ENCODE measurements at regions not wholly inside any gene's neighbourhood (a gene's known extent, or its start where the extent isn't known, plus 50 kb on each side); places are given as distances from the start of the nearest gene placed in this dataset.
A peak's percentile ranks its signal among the peaks of the same experiment; 100 is the strongest.

DNA sequence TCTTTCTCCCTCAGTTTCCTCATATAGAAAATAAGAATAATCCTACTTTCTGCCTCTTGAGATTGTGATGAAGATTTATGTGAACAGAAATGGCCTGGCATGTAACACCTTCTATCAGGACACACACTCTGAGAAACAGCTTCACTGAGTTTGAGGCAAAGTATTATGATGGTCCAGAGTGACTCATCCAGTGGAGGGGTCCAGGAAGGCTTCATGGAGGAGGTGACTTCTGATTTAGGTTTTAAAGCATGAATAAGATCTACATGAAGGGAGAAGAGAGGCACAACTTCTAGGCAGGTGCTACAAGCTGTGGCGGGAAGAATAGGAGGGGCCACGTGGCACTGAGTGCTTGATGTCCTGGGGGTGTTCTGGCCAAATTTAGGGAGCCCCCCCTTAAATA lies 124.4 kb upstream of the SDK2 start:
- no peaks in the 10 kb centered on the region for H3K36me3 ChIP-seq
- in situ Hi-C loops (cut with MboI; ENCODE audit: low pct_ligation_motif_present in 1 of 4, low pct_unique_long_range_greater_than_20kb in 1 of 4, low sequenced_read_pairs in 3 of 4): no loop called here

DNA sequence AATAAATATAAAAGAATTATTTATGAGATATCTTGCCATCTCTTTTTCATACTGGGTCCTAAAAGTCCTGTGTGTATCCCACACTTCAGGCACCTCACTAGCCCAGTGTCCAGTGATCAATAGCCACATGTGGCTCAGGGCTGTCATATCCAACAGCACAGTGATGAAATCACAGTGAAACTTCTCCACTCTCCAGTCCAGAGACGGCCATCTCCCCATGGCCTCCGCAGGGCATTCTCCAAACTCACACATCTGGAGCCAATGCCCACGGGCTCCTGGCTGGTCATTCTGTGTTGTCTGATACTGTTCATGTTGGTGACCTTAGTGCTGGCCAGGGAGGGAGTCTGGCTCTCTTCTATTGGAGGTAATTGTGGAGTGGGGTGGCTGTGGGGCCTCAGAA lies 125.2 kb upstream of the SDK2 start:
- H3K27ac ChIP-seq: no peak overlapping the region
- in situ Hi-C loops (cut with MboI; ENCODE audit: low pct_ligation_motif_present in 1 of 4, low pct_unique_long_range_greater_than_20kb in 1 of 4, low sequenced_read_pairs in 3 of 4): no loop called here
- DNase-seq: no peak
- no peaks in the 10 kb centered on the region for H3K27me3 ChIP-seq
- H3K4me1 ChIP-seq: peaks cover 5 to 14% (median 8%) of the 10 kb centered on the region in 4 donors
- H3K4me3 ChIP-seq: no peak overlapping the region
- intact Hi-C loops (cut with DNase I; ENCODE audit: low total_unique reads): no loop called here
- TF ChIP-seq POLR2A (IDR thresholded peaks at IDR 0.05): no peak
- TF ChIP-seq EP300 (IDR thresholded peaks at IDR 0.05; ENCODE audit: low read depth): no peak
- TF ChIP-seq, protein P1, sequence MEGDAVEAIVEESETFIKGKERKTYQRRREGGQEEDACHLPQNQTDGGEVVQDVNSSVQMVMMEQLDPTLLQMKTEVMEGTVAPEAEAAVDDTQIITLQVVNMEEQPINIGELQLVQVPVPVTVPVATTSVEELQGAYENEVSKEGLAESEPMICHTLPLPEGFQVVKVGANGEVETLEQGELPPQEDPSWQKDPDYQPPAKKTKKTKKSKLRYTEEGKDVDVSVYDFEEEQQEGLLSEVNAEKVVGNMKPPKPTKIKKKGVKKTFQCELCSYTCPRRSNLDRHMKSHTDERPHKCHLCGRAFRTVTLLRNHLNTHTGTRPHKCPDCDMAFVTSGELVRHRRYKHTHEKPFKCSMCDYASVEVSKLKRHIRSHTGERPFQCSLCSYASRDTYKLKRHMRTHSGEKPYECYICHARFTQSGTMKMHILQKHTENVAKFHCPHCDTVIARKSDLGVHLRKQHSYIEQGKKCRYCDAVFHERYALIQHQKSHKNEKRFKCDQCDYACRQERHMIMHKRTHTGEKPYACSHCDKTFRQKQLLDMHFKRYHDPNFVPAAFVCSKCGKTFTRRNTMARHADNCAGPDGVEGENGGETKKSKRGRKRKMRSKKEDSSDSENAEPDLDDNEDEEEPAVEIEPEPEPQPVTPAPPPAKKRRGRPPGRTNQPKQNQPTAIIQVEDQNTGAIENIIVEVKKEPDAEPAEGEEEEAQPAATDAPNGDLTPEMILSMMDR (IDR thresholded peaks at IDR 0.05): no peak
- no peak for TF ChIP-seq POLR2AphosphoS5 (IDR thresholded peaks at IDR 0.05)
- 79% methylated on average over 3 of the region's 3 CpGs for WGBS, 2 donors (ENCODE audit: low coverage in 1 of 2)
- H3K36me3 ChIP-seq: no peaks in the 10 kb centered on the region
- H3K9me3 ChIP-seq: no peaks in the 10 kb centered on the region

More for the DNA sequence above, 124.4 kb upstream of the SDK2 start:
- Histone ChIP-seq H3K27ac (no peak overlapping the region), H3K4me1 (peaks cover 5 to 14% (median 8%) of the 10 kb centered on the region in 4 donors), H3K27me3 (no peaks in the 10 kb centered on the region), H3K4me3 (no peak overlapping the region), H3K9me3 (no peaks in the 10 kb centered on the region)
- 82 to 90% methylated on average over 2 of the region's 2 CpGs for WGBS, 2 donors (ENCODE audit: low coverage in 1 of 2)
- intact Hi-C loops (cut with DNase I; ENCODE audit: low total_unique reads): no loop called here
- DNase-seq: no peak
- TF ChIP-seq, protein P1 (IDR thresholded peaks at IDR 0.05): no peak
- TF ChIP-seq POLR2AphosphoS5 (IDR thresholded peaks at IDR 0.05): no peak
- TF ChIP-seq EP300 (IDR thresholded peaks at IDR 0.05; ENCODE audit: low read depth): no peak
- TF ChIP-seq POLR2A (IDR thresholded peaks at IDR 0.05): no peak

DNA sequence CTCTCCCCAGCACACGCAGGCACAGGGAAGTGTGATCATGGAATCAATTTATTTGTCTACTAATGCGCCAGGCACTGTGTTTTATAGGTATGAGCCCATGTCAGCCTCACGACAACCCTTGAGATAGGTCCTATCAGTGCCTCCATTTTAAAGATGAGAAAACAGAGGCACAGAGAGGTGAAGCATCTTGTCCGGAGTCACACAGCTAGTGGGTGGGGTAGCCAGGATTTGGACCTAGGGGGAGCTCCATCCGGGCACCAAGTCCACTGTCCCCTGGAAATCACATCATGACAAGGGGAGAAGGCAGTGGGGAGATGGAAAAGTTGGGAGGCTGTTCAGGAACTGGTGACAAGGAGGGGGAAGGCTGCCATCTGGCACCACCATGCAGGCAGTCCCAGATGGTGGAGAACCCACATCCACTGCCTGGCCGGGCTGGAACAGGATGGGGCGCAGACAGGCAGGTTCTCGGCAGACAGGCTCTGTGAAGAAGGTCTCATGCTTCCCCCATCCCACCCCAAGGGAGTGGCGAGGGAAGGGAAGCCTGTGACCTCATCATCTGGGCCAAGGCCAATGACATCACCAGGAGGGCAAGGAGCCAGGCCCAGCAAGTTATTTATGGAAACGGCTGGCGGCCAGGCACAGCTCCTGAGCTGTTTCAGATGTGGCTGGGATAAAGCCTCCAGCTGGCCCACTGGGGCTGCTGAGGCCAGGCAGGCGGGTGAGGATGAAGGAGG lies 126.0 kb upstream of the SDK2 start:
- Histone ChIP-seq H3K27ac (peak overlapping the region in 1 of 4 donors; percentile 15), H3K9me3 (no peaks in the 10 kb centered on the region), H3K4me1 (peaks cover 5 to 14% (median 8%) of the 10 kb centered on the region in 4 donors), H3K36me3 (no peaks in the 10 kb centered on the region), H3K27me3 (no peaks in the 10 kb centered on the region), H3K4me3 (no peak overlapping the region)
- intact Hi-C loops (cut with DNase I; ENCODE audit: low total_unique reads) (no loop called here), in situ Hi-C loops (cut with MboI; ENCODE audit: low pct_ligation_motif_present in 1 of 4, low pct_unique_long_range_greater_than_20kb in 1 of 4, low sequenced_read_pairs in 3 of 4) (no loop called here)
- WGBS, 2 donors (ENCODE audit: low coverage in 1 of 2): 0 to 46% methylated on average over 1 to 10 of the region's 12 CpGs
- peak; percentile 74 for DNase-seq
- TF ChIP-seq POLR2AphosphoS5 (IDR thresholded peaks at IDR 0.05): peak; percentile 76 to 86 (median 77)
- no peak for TF ChIP-seq EP300 (IDR thresholded peaks at IDR 0.05; ENCODE audit: low read depth)

DNA sequence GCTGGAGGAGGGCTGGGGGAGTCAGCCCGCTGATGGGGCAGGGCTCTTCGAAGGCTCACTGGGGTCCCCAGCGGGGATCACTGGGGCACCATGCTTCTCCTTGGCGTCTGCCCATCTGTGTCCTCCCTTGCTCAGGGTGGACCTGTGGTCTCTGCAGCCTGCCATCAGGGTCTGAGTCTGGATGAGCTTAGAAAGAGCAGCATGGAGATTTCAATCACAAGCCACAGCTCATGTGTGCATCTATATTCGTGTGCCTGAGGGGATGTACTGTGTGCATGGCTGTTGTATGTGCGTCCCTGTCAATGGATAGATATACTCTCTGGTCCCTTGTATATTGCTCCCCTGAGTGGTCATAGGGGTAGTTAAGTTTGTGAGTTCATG lies 126.6 kb upstream of the SDK2 start:
- H3K36me3 ChIP-seq: no peaks in the 10 kb centered on the region
- H3K9me3 ChIP-seq: no peaks in the 10 kb centered on the region
- WGBS, 2 donors (ENCODE audit: low coverage in 1 of 2): 45 to 71% methylated on average over 1 to 5 of the region's 6 CpGs
- no peaks in the 10 kb centered on the region for H3K27me3 ChIP-seq
- H3K4me1 ChIP-seq: peaks cover 5 to 14% (median 8%) of the 10 kb centered on the region in 4 donors
- in situ Hi-C loops (cut with MboI; ENCODE audit: low pct_ligation_motif_present in 1 of 4, low pct_unique_long_range_greater_than_20kb in 1 of 4, low sequenced_read_pairs in 3 of 4): no loop called here
- TF ChIP-seq POLR2A (IDR thresholded peaks at IDR 0.05): no peak
- TF ChIP-seq POLR2AphosphoS5 (IDR thresholded peaks at IDR 0.05): no peak
- TF ChIP-seq, protein P1 (IDR thresholded peaks at IDR 0.05): no peak
- TF ChIP-seq EP300 (IDR thresholded peaks at IDR 0.05; ENCODE audit: low read depth): no peak
- peak overlapping the region in 1 of 4 donors; percentile 15 for H3K27ac ChIP-seq
- H3K4me3 ChIP-seq: no peak overlapping the region
- intact Hi-C loops (cut with DNase I; ENCODE audit: low total_unique reads): no loop called here
- no peak for DNase-seq

Measured in transverse colon (tissue), 4 donors.